GM21576 (cell line): ENCODE measurements at regions not wholly inside any gene's neighbourhood (a gene's known extent, or its start where the extent isn't known, plus 50 kb on each side); places are given as distances from the start of the nearest gene placed in this dataset.
"Not testable (repeated sequence)": the region's sequence is repeated elsewhere in the genome, so short reads cannot be mapped to it uniquely, and the experiment has no call there.

Experiments
- ATAC-seq: cut with Tn5 transposase; IDR thresholded peaks from one replicate; pipeline ENCODE4 v1.9.1; 2021; ENCODE audit warnings: mild to moderate bottlenecking, moderate library complexity; ENCODE audit not compliant: unreplicated experiment

DNA sequence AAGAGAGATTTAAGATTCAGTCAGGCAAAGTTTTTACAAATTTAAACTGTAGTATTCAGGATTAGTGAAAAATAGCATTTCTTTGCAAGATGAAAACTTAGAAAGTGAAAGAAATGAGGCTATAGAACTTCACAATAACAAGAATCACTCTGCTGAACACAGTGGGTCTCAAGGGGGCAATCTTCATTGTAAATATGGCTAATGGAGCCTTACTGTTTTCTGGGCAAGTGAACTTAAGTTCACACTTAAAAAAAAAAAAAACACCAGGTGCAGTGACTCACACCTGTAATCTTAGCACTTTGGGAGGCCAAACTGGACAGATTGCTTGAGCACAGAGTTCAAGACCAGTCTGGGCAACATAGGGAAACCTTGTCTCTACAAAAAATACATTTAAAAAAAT lies 175.9 kb upstream of the SNX2 start:
- ATAC-seq, result no peak

DNA sequence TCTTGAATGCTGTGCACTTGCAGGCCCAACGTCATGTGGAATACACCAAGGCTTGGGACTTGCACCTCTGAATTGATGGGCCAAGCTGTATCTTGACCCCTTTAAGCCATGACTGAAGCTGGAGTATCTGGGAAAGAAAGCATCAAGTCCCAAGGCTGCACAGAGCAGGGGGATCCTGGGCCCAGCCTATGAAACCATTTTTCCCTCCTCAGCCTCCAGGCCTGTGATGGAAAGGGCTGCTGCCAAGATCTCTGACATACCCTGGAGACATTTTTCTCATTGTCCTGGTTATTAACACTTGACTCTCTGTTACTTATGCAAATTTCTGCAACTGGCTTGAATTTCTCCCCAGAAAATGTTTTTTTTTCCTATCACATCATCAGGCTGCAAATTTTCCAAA lies 174.0 kb upstream of the SNX2 start:
- ATAC-seq, result no peak

DNA sequence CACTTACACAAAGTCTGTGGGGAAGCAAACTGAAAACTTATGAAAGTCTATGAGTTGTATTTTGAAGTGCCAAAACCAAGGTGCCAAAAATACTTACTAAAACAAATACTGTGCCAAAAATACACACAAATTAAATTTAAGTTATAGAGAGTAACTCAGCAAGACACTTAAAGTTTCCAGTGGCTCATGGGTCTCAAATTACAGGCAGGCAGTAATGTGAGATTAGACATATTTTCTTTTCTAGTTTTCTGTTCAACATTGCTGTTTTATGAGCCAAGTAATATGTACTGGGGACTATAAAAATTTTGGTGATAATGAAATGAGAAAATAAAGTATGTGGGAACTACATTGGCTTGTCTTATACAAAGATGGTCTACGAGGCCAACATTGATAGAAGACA lies 172.2 kb upstream of the SNX2 start:
- ATAC-seq, result no peak

DNA sequence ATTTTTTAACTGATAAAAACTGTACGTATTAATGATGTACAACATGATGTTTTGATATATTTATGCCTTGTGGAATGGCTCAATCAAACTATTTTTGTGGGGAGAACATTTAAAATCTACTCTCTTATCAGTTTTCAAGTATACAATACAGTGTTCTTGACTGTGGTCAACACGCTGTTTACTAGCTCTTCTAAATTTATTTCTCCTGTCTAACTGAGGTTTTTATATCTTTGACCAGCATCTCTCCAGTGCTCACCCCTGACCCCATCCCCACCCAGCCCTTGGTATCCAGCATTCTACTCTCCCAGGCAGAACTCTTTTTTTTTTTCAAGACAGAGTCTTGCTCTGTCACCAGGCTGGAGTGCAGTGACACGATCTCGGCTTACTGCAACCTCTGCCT lies 169.6 kb upstream of the SNX2 start:
- ATAC-seq, result no peak

DNA sequence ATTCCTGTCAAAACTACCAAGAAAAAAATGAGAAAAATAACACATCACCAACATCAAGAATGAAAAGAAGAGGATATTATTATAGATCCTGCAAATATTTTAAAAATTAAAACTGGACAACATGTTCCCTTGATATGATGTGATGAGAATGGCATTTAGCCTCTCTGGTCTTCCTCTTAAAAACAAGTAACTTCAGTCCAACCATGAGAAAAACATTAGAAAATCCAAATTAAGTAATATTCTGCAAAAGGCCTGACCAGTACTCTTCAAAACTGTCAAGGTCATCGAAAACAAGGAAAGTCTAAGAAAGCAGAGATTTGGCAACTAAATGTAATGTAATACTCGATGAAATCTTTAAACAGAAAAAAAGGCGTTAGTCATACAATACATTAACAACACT lies 167.1 kb upstream of the SNX2 start:
- no peak for ATAC-seq

DNA sequence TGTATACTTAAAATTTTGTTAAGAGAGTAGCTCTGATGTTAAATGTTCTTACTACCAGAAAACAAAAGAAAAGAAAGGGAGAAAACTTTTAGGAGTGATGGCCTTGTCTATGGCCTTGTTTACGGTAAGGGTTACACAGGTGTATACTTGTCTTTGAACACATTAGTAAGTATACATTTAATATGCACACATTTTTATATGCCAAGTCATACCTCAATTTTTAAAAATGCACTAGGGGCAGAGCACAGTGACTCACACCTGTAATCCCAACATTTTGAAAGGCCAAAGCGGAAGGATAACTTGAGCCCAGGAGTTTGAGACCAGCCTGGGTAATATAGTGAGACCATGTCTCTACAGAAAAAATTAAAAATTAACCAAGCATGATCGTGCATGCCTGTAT lies 166.7 kb upstream of the SNX2 start:
- ATAC-seq, result no peak

DNA sequence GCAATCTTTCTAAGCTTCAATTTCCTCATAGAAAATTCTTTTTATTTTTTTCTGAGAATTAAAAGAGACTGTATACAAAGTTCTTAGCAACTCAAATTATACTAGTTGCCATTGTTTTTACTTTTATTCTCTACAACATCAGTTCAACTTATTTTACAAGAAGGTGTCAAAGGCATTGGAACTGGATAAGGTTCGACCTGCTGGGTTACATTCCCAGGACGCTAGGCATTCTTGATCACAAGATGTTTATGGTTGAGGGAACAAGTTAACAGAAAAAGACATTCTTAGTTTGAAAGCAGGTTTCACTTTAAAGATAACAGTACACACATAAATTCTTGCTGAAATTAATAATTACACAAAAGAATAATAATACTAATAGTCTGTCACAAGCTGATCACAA lies 163.5 kb upstream of the SNX2 start:
- no peak for ATAC-seq

DNA sequence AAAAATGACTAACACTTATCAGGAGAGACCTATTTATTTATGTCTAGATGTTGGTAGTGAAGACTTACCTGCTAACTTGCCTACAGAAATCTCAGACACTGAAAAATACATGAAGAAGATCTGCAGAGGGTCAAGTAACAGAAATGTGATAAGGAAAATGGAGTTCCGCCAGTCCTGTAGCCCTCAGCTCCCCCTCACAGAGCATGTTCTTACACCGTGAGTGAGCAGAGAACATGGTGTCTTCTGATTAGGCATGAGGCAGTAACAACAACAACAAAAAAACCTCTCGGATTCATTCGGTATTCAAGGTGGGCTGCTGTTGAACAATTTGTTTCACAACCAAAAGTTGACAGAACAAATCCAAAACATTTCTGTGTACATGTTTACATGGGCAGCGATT lies 162.0 kb upstream of the SNX2 start:
- ATAC-seq, result no peak

DNA sequence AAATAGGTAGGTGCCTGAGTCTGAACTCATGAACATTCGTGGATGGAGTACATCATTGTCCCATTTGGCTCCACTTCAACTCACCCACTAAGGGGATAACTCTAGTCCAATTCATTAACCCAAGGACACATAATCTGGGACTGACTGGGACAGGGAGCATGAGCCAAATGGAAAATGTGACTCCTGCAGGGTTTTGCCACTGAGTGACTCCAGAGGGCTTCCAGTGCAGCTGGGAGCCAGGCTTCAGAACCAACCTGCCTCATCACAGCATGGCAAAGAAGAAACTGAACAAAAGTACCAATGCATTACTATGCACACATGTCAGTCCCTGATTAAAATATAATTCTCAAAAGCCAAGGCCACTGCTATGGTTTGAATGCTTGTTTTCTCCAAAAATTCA lies 159.7 kb upstream of the SNX2 start:
- no peak for ATAC-seq

DNA sequence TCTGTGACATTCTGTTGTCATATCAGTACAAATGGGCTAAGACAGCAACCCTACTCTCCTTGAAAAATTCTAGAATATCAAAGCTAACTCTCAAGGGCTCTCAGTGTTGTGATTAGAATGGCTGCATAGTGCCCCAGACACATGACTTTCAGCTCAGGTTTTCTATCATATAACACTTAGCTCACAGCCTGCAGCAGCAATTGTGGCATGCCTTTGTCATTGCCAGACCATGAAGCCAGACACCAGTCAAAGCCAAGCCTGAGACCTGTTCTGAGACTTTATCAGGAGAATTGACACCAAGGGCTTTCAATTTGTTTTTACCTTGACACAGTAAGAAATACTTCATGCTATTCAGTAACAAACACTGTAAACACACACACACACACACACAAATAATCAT lies 159.0 kb upstream of the SNX2 start:
- no peak for ATAC-seq

DNA sequence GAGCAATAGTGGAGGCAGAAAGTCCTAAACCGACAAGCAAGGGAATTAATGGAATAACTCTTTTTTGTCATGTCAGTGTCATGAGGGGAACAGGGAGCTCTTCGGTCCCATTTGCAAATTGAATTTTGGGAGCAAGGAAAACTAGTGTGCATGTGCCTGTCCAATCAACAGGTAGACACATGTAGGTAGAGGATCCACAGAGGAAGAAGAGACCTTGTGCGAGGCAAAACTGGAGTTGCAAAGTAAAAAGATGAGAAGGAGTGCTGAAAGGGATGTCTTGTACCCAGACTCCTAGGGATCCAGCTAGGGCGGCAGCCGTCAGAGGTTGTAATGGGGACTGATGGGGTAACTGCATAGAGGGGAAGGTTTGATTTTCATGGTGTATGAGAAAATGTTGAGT lies 156.8 kb upstream of the SNX2 start:
- not testable (repeated sequence) for ATAC-seq

DNA sequence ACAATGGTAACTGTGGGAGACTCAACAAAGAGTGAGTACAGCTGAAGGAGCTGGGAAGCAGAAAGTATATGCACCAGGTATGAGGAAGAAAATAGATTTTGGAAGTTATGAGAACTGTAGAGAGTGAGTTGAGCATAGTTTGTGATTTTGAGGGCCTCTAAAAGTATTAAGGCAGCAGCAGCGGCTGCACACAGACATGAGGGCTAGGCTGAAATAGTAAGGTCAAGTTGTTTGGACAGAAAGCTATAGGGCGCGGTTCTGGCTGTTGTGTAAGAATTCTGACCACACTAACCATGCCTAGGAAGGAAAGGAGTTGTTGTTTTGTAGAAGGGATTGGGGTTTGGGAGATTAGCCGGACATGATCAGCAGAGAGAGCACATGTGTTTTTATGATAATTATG lies 154.1 kb upstream of the SNX2 start:
- ATAC-seq, result not testable (repeated sequence)

DNA sequence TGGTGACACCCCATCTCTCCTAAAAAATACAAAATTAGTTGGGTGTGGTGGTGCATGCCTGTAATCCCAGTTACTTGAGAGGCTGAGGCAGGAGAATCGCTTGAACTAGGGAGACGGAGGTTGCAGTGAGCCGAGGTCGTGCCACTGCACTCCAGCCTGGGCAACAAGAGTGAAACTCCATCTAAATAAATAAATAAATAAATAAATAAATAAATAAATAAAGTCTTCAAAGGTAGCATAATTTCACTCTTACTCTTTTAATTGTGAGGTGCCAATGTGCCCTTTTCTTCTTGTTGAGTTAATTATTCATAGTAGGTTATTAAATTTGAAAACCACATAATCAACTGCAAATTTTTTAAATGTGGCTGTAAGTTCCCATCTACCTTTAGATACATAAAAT lies 146.2 kb upstream of the SNX2 start:
- ATAC-seq, result not testable (repeated sequence)

DNA sequence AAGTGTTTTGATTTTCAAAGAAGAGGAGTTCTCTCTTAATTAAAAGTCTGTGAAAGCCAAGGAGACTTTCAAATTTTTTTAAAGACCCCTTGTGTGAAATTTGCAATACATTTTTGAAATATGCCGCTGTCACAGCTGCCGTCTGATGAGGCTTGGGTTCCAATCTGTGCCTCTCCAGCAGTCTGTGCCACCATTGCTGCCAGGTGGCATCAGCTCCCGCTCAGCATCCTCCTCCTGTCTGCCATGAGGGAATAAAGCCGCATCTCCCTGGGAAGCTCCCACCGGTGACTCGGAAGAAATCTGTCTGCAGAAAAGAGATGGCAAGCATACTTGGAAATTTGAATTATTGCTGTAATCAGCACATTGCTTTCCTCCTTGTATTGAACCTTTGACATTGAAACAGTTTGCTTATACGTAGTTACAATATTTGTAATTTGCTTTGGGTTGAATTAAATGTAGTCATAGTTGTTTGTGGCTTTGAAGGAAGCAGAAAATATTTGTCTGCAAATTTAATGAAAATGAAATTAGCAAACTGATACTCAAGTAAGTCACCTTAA lies 145.7 kb upstream of the SNX2 start:
- no peak for ATAC-seq

DNA sequence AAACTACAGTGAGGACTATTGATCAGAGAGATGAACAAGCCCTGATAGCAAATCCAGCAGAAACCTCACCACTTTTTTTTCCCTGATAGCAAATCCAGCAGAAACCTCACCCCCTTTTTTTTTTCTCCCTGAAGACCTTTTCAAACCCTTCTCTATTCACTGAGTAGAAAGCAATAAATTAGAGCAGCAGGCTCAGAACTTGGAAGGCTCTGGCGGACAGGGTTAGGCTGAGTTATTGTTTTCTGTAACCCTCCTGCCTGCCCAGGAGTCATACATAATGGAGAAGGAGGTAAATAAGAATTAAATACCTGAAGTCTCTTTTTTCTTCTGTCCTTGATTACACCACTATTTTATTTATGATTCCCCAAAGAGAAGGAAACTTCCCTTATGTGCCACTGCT lies 136.3 kb upstream of the SNX2 start:
- no peak for ATAC-seq

DNA sequence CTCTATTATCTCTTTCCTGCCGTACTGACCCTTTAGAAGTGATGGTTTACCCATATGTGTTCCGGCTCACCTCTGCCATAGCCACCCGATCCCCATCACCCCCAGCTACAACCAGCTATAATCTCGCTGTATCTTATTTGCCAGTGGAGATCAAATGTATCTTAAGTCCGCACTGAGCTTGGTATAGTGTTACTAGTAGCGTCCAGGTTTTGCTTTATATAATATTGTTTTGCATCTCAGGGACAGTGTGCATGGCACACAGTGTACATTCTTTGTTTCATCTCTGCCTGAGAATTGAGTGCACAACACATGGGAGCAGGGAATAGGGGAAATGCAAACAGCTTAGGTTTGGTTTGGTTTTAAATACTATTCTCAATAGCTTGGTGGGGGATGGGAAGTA lies 135.8 kb upstream of the SNX2 start:
- no peak for ATAC-seq

DNA sequence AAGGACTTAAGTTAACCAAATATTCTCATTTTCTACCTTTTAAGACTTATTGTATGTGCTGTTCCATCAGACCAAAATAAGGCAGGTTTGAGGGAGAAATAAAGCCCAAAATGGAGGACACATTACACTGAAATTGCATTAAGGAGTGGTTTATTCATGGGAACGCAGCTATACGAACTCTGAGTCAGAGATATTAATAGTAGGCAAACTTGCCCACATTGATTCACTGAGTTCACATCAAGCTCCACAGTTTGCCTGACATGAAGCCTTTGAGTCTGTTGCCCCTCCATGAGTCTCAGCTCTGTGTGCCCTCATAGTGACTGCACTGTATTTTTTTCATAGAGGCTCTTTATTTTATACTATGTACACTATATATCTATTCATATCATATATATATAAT lies 135.0 kb upstream of the SNX2 start:
- no peak for ATAC-seq

DNA sequence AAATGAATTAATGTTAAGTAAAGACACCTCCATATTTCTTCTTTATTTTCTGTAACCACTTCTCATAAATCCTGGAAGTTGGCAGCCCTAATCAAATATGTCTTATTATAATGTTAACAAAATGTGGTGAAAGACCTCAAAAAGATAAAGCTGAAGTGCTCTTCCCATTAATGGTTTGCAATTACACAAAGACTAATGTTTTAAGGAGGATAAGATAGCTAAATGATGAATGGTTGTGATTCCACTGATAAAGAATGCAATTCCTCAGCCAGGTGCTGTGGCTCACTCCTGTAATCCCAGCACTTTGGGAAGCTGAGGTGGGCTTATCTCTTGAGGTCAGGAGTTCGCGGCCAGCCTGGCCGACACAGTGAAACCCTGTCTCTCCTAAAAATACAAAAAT lies 125.8 kb upstream of the SNX2 start:
- ATAC-seq, result no peak

DNA sequence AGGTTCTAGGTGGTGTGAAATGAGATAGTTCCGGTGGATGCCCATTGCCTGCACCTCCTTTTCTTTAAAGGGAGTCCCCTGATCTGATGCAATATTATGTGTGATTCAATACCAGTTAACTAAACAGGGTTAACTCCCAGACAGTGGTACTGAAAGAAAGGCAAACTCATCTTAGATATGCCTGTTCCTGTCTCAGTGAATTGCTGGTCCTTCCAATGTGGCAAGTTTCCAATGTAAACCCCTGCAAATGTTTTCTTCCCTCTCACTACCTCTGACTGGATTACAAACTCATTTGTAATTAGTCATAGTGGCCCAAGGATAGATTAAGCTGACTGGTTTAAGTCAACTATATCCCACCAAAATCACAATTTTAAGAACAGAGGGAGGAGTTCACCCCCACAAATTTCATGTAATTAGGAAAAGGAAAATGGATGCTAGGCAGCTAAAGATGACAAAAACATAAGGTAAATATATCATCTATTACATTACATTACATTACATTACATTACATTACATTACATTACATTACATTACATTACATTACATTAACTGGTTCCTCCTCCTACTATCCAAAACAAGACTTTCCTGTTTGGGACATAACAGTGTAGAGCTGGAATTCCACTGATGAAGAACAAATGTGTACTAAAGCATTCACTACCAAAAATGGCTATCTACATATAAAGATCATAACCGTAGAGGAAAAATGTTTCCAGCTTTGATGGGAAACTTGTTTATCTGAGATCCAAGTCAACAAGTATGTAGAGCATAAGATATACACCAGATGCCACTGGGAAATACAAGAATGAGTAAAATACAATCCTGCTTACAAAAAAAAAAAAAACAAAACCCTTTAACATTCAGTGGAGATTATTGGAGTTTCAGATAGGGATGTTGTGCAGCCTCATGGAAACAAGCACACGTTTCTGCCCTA lies 121.5 kb upstream of the SNX2 start:
- no peak for ATAC-seq

DNA sequence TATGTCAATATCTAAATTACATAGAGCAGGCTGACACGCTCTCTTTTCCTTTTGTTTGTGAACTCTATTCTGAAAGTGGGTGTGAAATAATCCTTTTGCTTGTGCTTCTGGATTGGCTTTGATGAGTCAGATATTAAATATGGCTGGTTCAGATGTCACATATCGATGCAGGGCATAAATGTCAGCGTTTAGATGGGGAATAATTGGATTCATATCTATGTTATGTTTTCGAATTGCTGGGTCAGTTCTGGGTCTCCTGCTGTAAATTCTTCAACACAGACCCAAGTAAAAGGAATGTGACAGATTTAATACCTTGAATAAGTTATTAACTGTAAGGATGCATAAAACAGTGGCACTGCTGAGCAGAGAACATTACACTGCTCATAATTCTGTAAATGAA lies 118.7 kb upstream of the SNX2 start:
- ATAC-seq, result no peak

DNA sequence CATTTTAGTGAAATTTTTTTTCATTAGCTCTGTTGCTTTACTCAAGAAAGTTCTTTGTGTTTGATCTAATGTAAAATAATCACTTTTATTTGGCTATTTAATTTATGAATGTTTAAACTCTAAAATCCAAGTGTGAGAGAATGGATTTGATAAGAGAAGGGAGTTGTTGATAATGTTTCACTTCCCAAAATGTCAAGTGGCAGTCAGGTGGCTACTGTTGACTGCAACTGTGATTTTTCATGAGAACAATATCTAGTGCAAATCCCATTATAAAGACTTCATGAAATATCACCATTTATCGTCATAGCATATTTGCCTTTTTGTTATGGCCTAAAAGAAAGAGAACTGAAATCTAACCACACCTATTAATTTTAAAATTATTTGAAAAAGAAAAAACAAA lies 118.3 kb upstream of the SNX2 start:
- ATAC-seq, result no peak

DNA sequence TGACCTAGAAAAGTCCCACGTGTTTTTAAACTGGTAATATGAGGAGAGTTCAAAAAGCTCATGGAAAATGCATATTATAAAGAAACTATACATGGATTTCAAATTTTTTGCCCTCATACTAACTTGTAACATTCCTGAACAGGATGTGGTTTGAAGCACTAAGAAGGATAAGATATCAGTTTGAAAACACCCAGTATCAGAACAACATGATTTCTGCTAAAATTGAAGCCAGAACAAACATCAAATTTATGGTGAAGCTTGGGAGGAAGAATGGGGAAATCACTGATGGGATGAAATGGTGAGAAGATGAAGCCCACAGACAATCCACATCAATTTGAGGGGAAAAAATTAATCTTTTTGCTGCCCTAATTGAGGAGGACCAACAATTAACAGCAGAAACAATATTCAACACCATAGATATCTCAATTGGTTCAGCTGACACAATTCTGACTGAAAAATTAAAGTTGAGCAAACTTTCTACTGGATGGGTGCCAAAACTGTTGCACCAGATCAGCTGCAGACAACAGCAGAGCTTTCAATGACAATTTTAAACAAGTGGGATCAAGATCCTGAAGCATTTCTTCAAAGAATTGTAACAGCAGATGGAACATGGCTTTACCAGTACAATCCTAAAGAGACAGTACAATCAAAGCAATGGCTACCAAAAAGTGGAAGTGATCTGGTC lies 113.2 kb upstream of the SNX2 start:
- ATAC-seq, result no peak
